Panc1 (cell line): ENCODE measurements at regions not wholly inside any gene's neighbourhood (a gene's known extent, or its start where the extent isn't known, plus 50 kb on each side); places are given as distances from the start of the nearest gene placed in this dataset.

Experiments used
- ATAC-seq: fragments of 200-7000 bp; cut with Tn5 transposase; 2 replicates; pipeline ENCODE4 v1.9.1; 2020; ENCODE audit warnings: mild to moderate bottlenecking, moderate library complexity
- BruUV-seq: library from RNA; stranded (reverse); fragments of 400-500 nt; replicated peaks from 2 replicates; lab custom pipeline; 2021; lab: Mats Ljungman, UMichigan
- CTCF ChIA-PET: fragments of 300-600 bp; sonication (Branson Sonifier 250); formaldehyde crosslinking; loops from one replicate; lab custom pipeline; 2022; ENCODE audit warnings: antibody characterized with exemption; lab: Charles Lee
- POLR2A ChIA-PET: fragments of 300-600 bp; sonication (Branson Sonifier 250); formaldehyde crosslinking; loops from one replicate; lab custom pipeline; 2022; ENCODE audit warnings: antibody characterized with exemption; lab: Charles Lee
- DNase-seq: peaks from one replicate; pipeline ENCODE4 v3.0.0-alpha.2; 2010; ENCODE audit warnings: low read depth, low spot score
- H3K27ac ChIP-seq: 2 replicates; pipeline ENCODE4 v1.5.1; 2011; ENCODE audit warnings: mild to moderate bottlenecking, low read length, inconsistent platforms
- H3K27me3 ChIP-seq: fragments of 200-500 bp; sonication (Bioruptor generic); 2 replicates; pipeline ENCODE4 v1.6.0; 2014; ENCODE audit warnings: low read length, inconsistent platforms; ENCODE audit not compliant: control insufficient read depth, insufficient read depth
- H3K36me3 ChIP-seq: fragments of 200-500 bp; sonication (Bioruptor generic); 2 replicates; pipeline ENCODE4 v1.5.1; 2014; ENCODE audit warnings: inconsistent platforms, mild to moderate bottlenecking, low read length, moderate library complexity; ENCODE audit not compliant: control insufficient read depth, insufficient read depth
- H3K4me1 ChIP-seq: 2 replicates; pipeline ENCODE4 v1.5.1; 2011; ENCODE audit warnings: inconsistent platforms, mild to moderate bottlenecking, low read length, moderate library complexity; ENCODE audit not compliant: control insufficient read depth, insufficient read depth
- H3K4me3 ChIP-seq, 2 experiments: 2 replicates each; pipeline ENCODE4 v1.5.1; 2011 to 2012; ENCODE audit warnings: low read depth in 2 of 2, low read length in 2 of 2, mild to moderate bottlenecking in 2 of 2, inconsistent platforms in 1 of 2, moderate library complexity in 1 of 2
- H3K9me3 ChIP-seq: fragments of 200-500 bp; sonication (Bioruptor generic); 2 replicates; pipeline ENCODE4 v1.5.1; 2014; ENCODE audit warnings: low read depth, mild to moderate bottlenecking, inconsistent platforms, low read length, moderate library complexity; ENCODE audit not compliant: control insufficient read depth, insufficient read depth
- CTCF ChIP-seq: fragments of 450-650 bp; IDR thresholded peaks from 2 replicates; pipeline ENCODE4 v1.5.1; 2017; ENCODE audit warnings: mild to moderate bottlenecking
- POLR2AphosphoS5 ChIP-seq: IDR thresholded peaks from 2 replicates; pipeline ENCODE4 v1.6.1; 2012; ENCODE audit warnings: mild to moderate bottlenecking, low read depth, low read length, moderate library complexity
- REST ChIP-seq, 2 experiments: IDR thresholded peaks; 2 replicates each; pipeline ENCODE4 v1.6.1; 2011 to 2012; ENCODE audit warnings: low read depth in 2 of 2, control low read depth in 1 of 2, low read length in 1 of 2, mild to moderate bottlenecking in 1 of 2, moderate library complexity in 1 of 2; ENCODE audit not compliant: insufficient read depth in 1 of 2
- SIN3A ChIP-seq: IDR thresholded peaks from 2 replicates; pipeline ENCODE4 v1.6.1; 2012; ENCODE audit warnings: low read depth, mild to moderate bottlenecking, low read length, moderate library complexity, borderline replicate concordance; ENCODE audit not compliant: insufficient read depth
- TCF7L2 ChIP-seq: IDR thresholded peaks from 2 replicates; pipeline ENCODE4 v1.6.1; 2011; ENCODE audit warnings: mild to moderate bottlenecking, low read depth, low read length, inconsistent platforms
- in situ Hi-C: cut with HindIII; loops from 2 replicates; pipeline ENCODE4 v1.10.0; 2016; ENCODE audit warnings: low sequenced_read_pairs, low pct_unique_long_range_greater_than_20kb
- intact Hi-C: fragments of 100-400 bp; cut with micrococcal nuclease; formaldehyde crosslinking; loops from one replicate; pipeline ENCODE4 v1.10.0; 2022; ENCODE audit not compliant: unreplicated experiment

DNA sequence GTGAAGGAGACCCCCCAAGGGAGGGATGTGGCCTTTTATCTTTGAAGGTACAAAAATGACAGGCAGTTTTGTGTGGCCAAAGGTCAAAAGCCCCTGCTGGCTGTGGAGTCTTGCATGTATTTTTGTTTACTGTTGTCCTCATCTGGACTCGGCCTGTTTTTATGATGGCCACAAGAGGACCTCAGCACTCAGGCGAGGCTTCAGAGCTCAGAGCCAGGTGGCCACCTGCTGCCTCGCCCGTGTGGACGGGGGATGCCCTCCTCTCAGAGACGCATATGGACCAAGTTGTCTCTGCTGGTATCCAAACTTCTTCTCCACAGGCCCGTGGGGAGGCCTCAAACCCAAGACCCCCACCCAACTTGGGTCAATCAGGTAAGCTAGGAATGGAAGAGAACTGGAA is 118.2 kb downstream of the DACT2 start:
- no peak overlapping the region for H3K27ac ChIP-seq
- TF ChIP-seq SIN3A (no peak), CTCF (peak; percentile 83)
- intact Hi-C loops (no loop called here), in situ Hi-C loops (no loop called here)
- peaks cover 11% of the 10 kb centered on the region for H3K4me1 ChIP-seq
- no peaks in the 10 kb centered on the region for H3K27me3 ChIP-seq
- POLR2A ChIA-PET = no interaction called here
- CTCF ChIA-PET = interaction anchor here (0.6 to 1.0 kb wide), 4 partner anchors 9 to 154 kb away, joined by 3 to 4 read pairs (median 3); no protein-coding TSS in a partner anchor
- DNase-seq = no peak
- H3K36me3 ChIP-seq = no peaks in the 10 kb centered on the region
- H3K4me3 ChIP-seq = no peak overlapping the region
- ATAC-seq = peak; percentile 64
- no TSS peak for BruUV-seq
- H3K9me3 ChIP-seq = no peaks in the 10 kb centered on the region

DNA sequence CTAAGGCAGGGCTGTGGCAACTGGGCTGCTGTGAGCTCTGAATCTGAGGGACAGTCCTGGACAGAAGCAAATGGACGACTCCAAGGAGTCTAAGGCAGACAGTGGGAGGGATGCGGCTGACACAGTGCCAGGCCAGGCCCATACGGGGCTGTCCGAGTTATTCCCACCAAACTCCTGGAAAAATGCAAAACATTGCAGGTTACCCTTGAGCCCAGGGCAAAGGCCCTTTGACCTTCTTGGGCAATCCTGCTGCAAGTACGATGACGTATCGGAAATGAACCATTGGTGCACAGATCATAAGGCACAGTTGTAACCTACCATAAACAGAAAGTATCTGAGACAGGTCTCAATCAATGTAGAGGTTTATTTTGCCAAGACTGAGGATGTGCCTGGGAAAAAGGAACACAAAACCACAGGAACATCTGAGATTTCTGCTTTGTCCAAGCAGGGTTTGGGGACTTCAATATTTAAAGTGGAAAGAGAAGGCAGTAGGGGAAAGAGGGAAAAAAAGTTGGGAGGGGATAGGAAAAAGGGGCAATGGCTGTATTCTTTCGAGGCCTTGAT is 118.9 kb downstream of the DACT2 start:
- H3K36me3 ChIP-seq = no peaks in the 10 kb centered on the region
- H3K9me3 ChIP-seq = no peaks in the 10 kb centered on the region
- in situ Hi-C loops = no loop called here
- no peak overlapping the region for H3K4me3 ChIP-seq
- no peak overlapping the region for H3K27ac ChIP-seq
- peaks cover 15% of the 10 kb centered on the region for H3K4me1 ChIP-seq
- ATAC-seq = no peak
- ChIA-PET POLR2A (no interaction called here), CTCF (interaction anchor here (1.0 kb wide), 1 partner anchor 56 kb away, joined by 3 read pairs; no protein-coding TSS in a partner anchor)
- no peak for DNase-seq
- TF ChIP-seq REST (IDR thresholded peaks at IDR 0.05; ENCODE audit: insufficient read depth in 1 of 2, low read depth in 2 of 2, low read length in 1 of 2) (no peak), TCF7L2 (no peak), SIN3A (no peak), POLR2AphosphoS5 (no peak), CTCF (no peak)
- no peaks in the 10 kb centered on the region for H3K27me3 ChIP-seq
- intact Hi-C loops = no loop called here
- BruUV-seq = no TSS peak
